ENCODE measurements at regions not wholly inside any gene's neighbourhood (a gene's known extent, or its start where the extent isn't known, plus 50 kb on each side); places are given as distances from the start of the nearest gene placed in this dataset.

DNA sequence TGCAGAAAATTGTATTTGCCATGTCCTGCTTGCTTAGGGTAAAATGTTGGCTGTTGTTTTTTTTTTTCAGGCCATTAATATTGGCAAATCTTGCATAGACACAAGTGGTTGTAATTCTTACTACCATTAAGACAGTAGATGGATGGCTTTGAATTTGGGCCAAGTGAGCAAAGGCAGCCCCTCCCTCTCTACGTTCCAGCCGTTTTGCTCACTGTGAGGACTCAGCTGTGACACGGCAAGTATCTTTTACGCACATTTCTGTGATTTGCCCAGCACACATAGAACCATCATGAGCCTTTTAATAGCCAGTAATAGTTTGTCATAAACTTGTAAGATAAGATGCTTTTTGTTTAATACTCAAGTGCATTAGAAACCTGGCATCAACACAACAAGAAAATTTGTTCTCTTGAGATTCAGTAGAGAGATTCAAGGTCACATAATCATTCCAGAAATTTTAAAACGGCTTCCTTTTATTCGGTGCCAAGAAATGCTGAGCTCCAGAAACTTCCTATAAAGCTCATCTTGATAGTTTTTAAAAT lies 205.2 kb upstream of the ADCY2 start:
- H3K27ac ChIP-seq (ENCODE audit: low read depth in 1 of 2, low read length in 2 of 2), result no peak overlapping the region
- no peak overlapping the region for H3K9ac ChIP-seq (ENCODE audit: low read depth in 1 of 2, low read length in 2 of 2)
- 65% methylated on average over 6 of the region's 6 CpGs for WGBS
- H3K4me1 ChIP-seq (ENCODE audit: control insufficient read depth in 4 of 4, insufficient read depth in 4 of 4, low read length in 3 of 4), result no peaks in the 10 kb centered on the region
- H3K9me3 ChIP-seq (ENCODE audit: control insufficient read depth in 4 of 4, low read length in 3 of 4), result no peaks in the 10 kb centered on the region
- H3K4me3 ChIP-seq (ENCODE audit: low read depth in 1 of 3, low read length in 3 of 3), result no peak overlapping the region
- no peaks in the 10 kb centered on the region for H3K27me3 ChIP-seq (ENCODE audit: control insufficient read depth in 4 of 4, insufficient read depth in 4 of 4, low read length in 3 of 4)
- DNase-seq (ENCODE audit: low spot score), result no peak
- no peak for TF ChIP-seq HNF4A (conservative IDR thresholded peaks at IDR 0.05)
- no peak for TF ChIP-seq TAF1 (conservative IDR thresholded peaks at IDR 0.05)
- no peak for TF ChIP-seq FOXA2 (IDR thresholded peaks at IDR 0.05)
- TF ChIP-seq YY1 (IDR thresholded peaks at IDR 0.05), result no peak
- TF ChIP-seq EGR1 (IDR thresholded peaks at IDR 0.05; ENCODE audit: low read depth in 2 of 2), result no peak
- TF ChIP-seq FOXA1 (IDR thresholded peaks at IDR 0.05), result no peak
- TF ChIP-seq, protein P1, sequence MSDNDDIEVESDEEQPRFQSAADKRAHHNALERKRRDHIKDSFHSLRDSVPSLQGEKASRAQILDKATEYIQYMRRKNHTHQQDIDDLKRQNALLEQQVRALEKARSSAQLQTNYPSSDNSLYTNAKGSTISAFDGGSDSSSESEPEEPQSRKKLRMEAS (IDR thresholded peaks at IDR 0.05), result no peak
- no peak for TF ChIP-seq RXRA (IDR thresholded peaks at IDR 0.05)
- TF ChIP-seq, protein P2, sequence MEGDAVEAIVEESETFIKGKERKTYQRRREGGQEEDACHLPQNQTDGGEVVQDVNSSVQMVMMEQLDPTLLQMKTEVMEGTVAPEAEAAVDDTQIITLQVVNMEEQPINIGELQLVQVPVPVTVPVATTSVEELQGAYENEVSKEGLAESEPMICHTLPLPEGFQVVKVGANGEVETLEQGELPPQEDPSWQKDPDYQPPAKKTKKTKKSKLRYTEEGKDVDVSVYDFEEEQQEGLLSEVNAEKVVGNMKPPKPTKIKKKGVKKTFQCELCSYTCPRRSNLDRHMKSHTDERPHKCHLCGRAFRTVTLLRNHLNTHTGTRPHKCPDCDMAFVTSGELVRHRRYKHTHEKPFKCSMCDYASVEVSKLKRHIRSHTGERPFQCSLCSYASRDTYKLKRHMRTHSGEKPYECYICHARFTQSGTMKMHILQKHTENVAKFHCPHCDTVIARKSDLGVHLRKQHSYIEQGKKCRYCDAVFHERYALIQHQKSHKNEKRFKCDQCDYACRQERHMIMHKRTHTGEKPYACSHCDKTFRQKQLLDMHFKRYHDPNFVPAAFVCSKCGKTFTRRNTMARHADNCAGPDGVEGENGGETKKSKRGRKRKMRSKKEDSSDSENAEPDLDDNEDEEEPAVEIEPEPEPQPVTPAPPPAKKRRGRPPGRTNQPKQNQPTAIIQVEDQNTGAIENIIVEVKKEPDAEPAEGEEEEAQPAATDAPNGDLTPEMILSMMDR (IDR thresholded peaks at IDR 0.05; ENCODE audit: low read depth, low read length, missing input control), result no peak
- TF ChIP-seq RAD21 (IDR thresholded peaks at IDR 0.05), result no peak
- no peak for TF ChIP-seq SP1 (IDR thresholded peaks at IDR 0.05)
- TF ChIP-seq GABPA (IDR thresholded peaks at IDR 0.05 in 1 of 2, conservative IDR thresholded peaks at IDR 0.05 in 1 of 2), result no peak
- no peak for TF ChIP-seq HNF4G (IDR thresholded peaks at IDR 0.05)
- TF ChIP-seq, protein P3, sequence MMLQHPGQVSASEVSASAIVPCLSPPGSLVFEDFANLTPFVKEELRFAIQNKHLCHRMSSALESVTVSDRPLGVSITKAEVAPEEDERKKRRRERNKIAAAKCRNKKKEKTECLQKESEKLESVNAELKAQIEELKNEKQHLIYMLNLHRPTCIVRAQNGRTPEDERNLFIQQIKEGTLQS (IDR thresholded peaks at IDR 0.05), result no peak
- TF ChIP-seq, protein P4, sequence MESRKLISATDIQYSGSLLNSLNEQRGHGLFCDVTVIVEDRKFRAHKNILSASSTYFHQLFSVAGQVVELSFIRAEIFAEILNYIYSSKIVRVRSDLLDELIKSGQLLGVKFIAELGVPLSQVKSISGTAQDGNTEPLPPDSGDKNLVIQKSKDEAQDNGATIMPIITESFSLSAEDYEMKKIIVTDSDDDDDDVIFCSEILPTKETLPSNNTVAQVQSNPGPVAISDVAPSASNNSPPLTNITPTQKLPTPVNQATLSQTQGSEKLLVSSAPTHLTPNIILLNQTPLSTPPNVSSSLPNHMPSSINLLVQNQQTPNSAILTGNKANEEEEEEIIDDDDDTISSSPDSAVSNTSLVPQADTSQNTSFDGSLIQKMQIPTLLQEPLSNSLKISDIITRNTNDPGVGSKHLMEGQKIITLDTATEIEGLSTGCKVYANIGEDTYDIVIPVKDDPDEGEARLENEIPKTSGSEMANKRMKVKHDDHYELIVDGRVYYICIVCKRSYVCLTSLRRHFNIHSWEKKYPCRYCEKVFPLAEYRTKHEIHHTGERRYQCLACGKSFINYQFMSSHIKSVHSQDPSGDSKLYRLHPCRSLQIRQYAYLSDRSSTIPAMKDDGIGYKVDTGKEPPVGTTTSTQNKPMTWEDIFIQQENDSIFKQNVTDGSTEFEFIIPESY (IDR thresholded peaks at IDR 0.05), result no peak
- H3K36me3 ChIP-seq (ENCODE audit: control insufficient read depth in 4 of 4, insufficient read depth in 3 of 4, low read depth in 1 of 4, low read length in 3 of 4), result no peaks in the 10 kb centered on the region

DNA sequence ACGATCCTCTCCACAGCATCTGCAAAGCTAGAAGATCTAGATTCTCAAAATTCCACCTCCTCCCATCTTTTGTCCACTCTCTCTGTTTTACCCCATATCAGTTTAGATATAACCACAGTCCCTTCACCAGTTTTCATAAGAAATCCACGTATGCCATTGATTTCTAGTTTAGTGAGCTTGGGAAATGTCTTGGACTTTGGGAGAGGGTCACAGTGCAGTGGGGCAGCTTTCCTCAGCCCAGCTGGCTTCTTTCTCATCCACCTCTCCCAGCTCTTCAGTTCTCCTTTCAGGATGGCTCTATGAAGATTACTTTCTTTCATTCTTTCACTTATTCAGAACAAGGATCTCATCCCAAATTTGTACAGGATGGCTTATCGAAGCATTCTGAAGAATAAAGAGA lies 203.9 kb upstream of the ADCY2 start:
- H3K27me3 ChIP-seq (ENCODE audit: control insufficient read depth in 4 of 4, insufficient read depth in 4 of 4, low read length in 3 of 4), result no peaks in the 10 kb centered on the region
- DNase-seq (ENCODE audit: low spot score), result no peak
- no peaks in the 10 kb centered on the region for H3K36me3 ChIP-seq (ENCODE audit: control insufficient read depth in 4 of 4, insufficient read depth in 3 of 4, low read depth in 1 of 4, low read length in 3 of 4)
- H3K4me1 ChIP-seq (ENCODE audit: control insufficient read depth in 4 of 4, insufficient read depth in 4 of 4, low read length in 3 of 4), result no peaks in the 10 kb centered on the region
- TF ChIP-seq HNF4G (IDR thresholded peaks at IDR 0.05), result no peak
- no peak overlapping the region for H3K27ac ChIP-seq (ENCODE audit: low read depth in 1 of 2, low read length in 2 of 2)
- 62% methylated on average over 3 of the region's 3 CpGs for WGBS
- no peak overlapping the region for H3K9ac ChIP-seq (ENCODE audit: low read depth in 1 of 2, low read length in 2 of 2)
- no peak overlapping the region for H3K4me3 ChIP-seq (ENCODE audit: low read depth in 1 of 3, low read length in 3 of 3)
- no peaks in the 10 kb centered on the region for H3K9me3 ChIP-seq (ENCODE audit: control insufficient read depth in 4 of 4, low read length in 3 of 4)

DNA sequence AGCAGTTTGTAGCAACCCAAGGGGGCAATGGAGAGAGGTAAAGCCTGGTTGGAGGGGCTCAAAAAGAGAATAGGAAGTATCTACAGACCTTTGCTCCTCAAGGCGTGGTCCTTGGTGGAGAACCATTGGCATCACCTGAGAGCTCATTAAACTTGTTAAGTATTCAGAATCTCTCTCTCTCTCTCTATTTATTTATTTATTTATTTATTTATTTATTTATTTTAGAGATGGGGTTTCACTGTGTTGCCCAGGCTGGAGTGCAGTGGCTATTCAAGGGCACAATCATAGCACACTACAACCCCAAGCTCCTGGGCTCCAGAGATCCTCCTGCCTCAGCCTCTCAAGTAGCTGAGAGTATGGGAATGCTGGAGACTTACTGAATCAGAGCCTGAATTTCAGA lies 193.1 kb upstream of the ADCY2 start:
- TF ChIP-seq HNF4A (conservative IDR thresholded peaks at IDR 0.05) (no peak), JUND (IDR thresholded peaks at IDR 0.05) (no peak), SP1 (IDR thresholded peaks at IDR 0.05) (no peak), FOXA2 (IDR thresholded peaks at IDR 0.05) (no peak)
- TF ChIP-seq, protein P4 (IDR thresholded peaks at IDR 0.05), result no peak
- TF ChIP-seq, protein P3 (IDR thresholded peaks at IDR 0.05), result no peak
- TF ChIP-seq, protein P5, sequence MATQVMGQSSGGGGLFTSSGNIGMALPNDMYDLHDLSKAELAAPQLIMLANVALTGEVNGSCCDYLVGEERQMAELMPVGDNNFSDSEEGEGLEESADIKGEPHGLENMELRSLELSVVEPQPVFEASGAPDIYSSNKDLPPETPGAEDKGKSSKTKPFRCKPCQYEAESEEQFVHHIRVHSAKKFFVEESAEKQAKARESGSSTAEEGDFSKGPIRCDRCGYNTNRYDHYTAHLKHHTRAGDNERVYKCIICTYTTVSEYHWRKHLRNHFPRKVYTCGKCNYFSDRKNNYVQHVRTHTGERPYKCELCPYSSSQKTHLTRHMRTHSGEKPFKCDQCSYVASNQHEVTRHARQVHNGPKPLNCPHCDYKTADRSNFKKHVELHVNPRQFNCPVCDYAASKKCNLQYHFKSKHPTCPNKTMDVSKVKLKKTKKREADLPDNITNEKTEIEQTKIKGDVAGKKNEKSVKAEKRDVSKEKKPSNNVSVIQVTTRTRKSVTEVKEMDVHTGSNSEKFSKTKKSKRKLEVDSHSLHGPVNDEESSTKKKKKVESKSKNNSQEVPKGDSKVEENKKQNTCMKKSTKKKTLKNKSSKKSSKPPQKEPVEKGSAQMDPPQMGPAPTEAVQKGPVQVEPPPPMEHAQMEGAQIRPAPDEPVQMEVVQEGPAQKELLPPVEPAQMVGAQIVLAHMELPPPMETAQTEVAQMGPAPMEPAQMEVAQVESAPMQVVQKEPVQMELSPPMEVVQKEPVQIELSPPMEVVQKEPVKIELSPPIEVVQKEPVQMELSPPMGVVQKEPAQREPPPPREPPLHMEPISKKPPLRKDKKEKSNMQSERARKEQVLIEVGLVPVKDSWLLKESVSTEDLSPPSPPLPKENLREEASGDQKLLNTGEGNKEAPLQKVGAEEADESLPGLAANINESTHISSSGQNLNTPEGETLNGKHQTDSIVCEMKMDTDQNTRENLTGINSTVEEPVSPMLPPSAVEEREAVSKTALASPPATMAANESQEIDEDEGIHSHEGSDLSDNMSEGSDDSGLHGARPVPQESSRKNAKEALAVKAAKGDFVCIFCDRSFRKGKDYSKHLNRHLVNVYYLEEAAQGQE (IDR thresholded peaks at IDR 0.05), result no peak

More for the DNA sequence above, 193.1 kb upstream of the ADCY2 start:
- 90% methylated on average over 1 of the region's 1 CpG for WGBS
- Histone ChIP-seq H3K4me1 (ENCODE audit: control insufficient read depth in 4 of 4, insufficient read depth in 4 of 4, low read length in 3 of 4) (no peaks in the 10 kb centered on the region), H3K9me3 (ENCODE audit: control insufficient read depth in 4 of 4, low read length in 3 of 4) (peaks cover 0 to 3% (median 0%) of the 10 kb centered on the region in 4 donors), H3K36me3 (ENCODE audit: control insufficient read depth in 4 of 4, insufficient read depth in 3 of 4, low read depth in 1 of 4, low read length in 3 of 4) (no peaks in the 10 kb centered on the region), H3K27ac (ENCODE audit: low read depth in 1 of 2, low read length in 2 of 2) (no peak overlapping the region), H3K27me3 (ENCODE audit: control insufficient read depth in 4 of 4, insufficient read depth in 4 of 4, low read length in 3 of 4) (no peaks in the 10 kb centered on the region), H3K4me3 (ENCODE audit: low read depth in 1 of 3, low read length in 3 of 3) (no peak overlapping the region), H3K9ac (ENCODE audit: low read depth in 1 of 2, low read length in 2 of 2) (no peak overlapping the region)
- DNase-seq (ENCODE audit: low spot score), result no peak

Measured in liver (tissue), 8 donors.